ENCODE measurements at regions not wholly inside any gene's neighbourhood (a gene's known extent, or its start where the extent isn't known, plus 50 kb on each side); places are given as distances from the start of the nearest gene placed in this dataset.
A peak's percentile ranks its signal among the peaks of the same experiment; 100 is the strongest.
"Not testable (repeated sequence)": the region's sequence is repeated elsewhere in the genome, so short reads cannot be mapped to it uniquely, and the experiment has no call there.

DNA sequence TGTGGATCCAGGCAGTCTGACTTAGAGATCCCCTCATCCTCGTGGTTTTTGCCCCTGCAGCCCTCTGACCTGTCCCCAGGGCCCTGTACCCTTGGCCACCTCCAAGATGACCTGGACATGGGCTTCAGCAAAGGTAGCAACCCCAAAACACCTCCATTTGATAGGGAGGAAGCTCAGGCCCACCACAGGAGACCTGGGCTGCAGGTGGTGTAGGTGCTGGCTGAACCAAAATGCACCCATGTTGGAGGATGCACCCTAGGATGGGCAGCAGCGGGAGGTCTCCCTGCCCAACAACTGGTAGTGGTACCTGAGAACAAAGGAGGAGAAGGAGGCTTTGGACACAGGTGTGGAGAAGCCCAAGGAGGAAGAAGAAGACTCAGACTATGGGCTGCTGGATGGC lies 188.7 kb downstream of the ZNF716 start:
- H3K9me3 Mint-ChIP-seq, result peaks cover 0 to 28% (median 4%) of the 10 kb centered on the region in 9 donors
- POLR2A ChIA-PET, result no interaction called here
- no peaks in the 10 kb centered on the region for H3K27me3 Mint-ChIP-seq
- no peak overlapping the region for H3K4me3 Mint-ChIP-seq
- DNase-seq (no peak), ATAC-seq (no peak)
- no peaks in the 10 kb centered on the region for H3K4me1 Mint-ChIP-seq
- no peak overlapping the region for H3K27ac Mint-ChIP-seq
- H3K36me3 Mint-ChIP-seq, result no peaks in the 10 kb centered on the region

DNA sequence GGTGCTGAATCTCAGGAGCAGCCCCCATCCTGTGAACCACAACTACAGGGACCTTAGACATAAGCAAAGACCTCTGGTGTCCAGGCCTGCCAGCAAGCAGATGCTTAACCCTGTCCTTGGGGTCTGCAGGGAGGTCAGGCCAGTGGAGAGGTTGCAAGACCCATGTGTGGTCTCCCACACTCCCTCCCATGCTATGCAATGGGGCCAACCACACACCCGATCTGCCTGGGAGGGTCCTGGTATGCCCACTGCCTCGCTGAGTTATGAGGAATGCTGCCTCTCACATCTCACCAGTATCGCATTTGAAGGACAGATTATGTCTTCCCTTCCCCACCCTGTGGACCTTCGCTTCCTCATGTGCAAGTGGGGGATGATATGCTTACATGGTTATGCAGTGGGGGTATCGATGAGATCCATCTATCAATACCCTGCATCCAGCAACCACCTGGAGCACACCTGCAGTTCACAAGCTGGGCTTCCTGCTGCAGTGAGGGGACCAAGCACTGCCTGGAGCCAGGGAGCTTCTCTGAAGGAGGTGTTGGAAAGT lies 191.6 kb downstream of the ZNF716 start:
- Mint-ChIP-seq H3K36me3 (peaks cover 0 to 7% (median 0%) of the 10 kb centered on the region in 3 donors), H3K27ac (no peak overlapping the region), H3K4me3 (no peak overlapping the region), H3K4me1 (no peaks in the 10 kb centered on the region), H3K9me3 (peaks cover 0 to 43% (median 11%) of the 10 kb centered on the region in 9 donors), H3K27me3 (no peaks in the 10 kb centered on the region)
- ATAC-seq, result no peak
- peak in 1 of 10 donors; percentile 53 for DNase-seq
- POLR2A ChIA-PET, result no interaction called here

DNA sequence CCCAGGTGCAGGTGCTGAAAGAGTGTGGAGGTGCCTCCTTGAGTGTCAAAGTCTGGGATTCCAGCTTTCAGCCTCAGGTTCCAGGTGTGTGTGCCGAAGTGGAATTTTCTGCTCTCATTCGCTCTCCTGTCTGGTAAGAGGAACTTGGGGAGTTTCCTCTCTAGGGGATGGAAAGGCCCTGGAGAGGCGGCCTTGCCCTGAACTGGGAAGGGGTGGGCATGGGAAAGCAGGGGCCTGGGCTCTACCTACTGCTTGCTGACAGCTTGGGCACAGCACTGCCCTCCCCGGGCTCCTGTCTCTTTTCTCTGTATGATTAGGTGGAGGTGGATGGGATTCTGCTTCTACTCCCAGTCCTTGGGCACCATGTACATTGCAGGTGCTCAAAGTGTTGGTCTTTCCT lies 192.8 kb downstream of the ZNF716 start:
- H3K27ac Mint-ChIP-seq, result no peak overlapping the region
- no peak overlapping the region for H3K4me3 Mint-ChIP-seq
- DNase-seq (no peak), ATAC-seq (no peak)
- POLR2A ChIA-PET, result no interaction called here
- H3K27me3 Mint-ChIP-seq, result no peaks in the 10 kb centered on the region
- peaks cover 0 to 7% (median 0%) of the 10 kb centered on the region in 3 donors for H3K36me3 Mint-ChIP-seq
- no peaks in the 10 kb centered on the region for H3K4me1 Mint-ChIP-seq
- peaks cover 0 to 53% (median 18%) of the 10 kb centered on the region in 9 donors for H3K9me3 Mint-ChIP-seq

DNA sequence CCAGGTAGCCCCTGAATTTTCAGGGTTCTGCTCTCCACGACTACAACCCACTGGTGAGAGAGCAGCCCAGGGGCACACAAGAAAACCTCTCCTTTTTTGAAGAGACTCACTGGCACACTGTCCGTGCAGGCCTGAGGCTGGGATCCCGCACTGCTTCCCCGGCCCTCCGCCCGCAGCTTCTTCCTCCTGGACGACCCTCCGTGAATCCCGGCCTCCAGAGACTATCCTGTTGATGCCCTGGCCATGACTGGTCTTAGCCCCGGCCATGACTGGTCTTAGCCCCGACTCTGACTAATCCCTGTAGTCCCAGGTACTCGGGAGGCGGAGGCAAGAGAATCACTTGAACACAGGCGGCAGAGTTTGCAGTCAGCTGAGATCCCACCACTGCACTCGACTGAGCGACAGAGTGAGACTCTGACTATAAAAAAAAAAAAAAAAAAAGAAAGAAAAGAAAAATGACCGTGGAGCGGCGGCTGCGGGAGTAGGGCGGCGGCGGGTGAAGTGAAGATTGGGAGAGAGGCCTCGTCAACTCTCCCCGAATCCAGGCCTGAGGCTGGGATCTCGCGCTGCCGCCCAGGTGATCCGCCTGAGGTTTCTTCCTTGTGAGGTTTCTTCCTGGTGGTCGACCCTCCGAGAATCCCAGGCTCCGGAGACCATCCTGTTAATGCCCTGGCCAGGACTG lies 196.4 kb downstream of the ZNF716 start:
- Mint-ChIP-seq H3K27ac (no peak overlapping the region), H3K9me3 (peaks cover 4 to 66% (median 30%) of the 10 kb centered on the region in 9 donors), H3K4me1 (no peaks in the 10 kb centered on the region), H3K4me3 (no peak overlapping the region), H3K27me3 (no peaks in the 10 kb centered on the region), H3K36me3 (peaks cover 0 to 11% (median 3%) of the 10 kb centered on the region in 3 donors)
- DNase-seq (no peak), ATAC-seq (no peak)
- POLR2A ChIA-PET, result no interaction called here

DNA sequence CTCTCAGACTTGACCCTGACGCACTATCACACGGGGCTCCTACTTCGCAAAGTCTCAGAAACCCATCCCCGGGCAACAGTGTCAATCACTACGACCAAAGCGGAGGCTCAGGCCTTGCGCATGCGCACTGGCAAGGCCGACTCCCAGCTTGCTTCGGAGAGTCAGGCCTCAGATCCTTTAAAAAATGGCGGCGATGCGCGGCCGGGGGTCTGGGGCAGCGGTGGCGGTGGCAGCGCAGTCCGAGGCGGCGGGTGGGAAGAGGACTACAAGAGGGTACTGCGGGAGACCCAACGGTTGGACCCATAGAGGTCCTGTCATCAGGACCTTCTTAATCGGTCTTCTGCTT lies 196.9 kb downstream of the ZNF716 start:
- Mint-ChIP-seq H3K4me1 (no peaks in the 10 kb centered on the region), H3K27me3 (no peaks in the 10 kb centered on the region), H3K36me3 (peaks cover 0 to 11% (median 3%) of the 10 kb centered on the region in 3 donors), H3K9me3 (peaks cover 4 to 69% (median 30%) of the 10 kb centered on the region in 9 donors), H3K4me3 (no peak overlapping the region), H3K27ac (no peak overlapping the region)
- no peak for ATAC-seq
- DNase-seq, result no peak
- POLR2A ChIA-PET, result no interaction called here

DNA sequence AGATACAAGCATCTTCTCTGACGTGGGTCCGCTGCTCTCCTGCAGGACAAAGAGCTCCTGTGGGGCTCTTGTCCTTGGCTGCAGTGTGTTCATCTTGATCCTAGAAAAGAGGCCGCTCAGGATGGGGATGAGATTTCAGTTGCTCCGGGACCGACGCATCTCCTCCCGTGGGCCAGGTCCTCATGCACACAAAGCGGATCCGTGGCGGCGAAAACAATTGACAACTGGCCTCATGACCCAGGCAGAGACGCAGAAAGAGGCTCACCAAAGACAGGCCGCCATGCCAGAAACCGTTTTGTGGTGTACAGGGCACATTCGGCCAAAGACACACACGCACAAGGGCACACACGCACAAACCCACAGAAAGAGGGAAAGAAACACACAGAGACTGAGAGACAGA lies 200.4 kb downstream of the ZNF716 start:
- H3K4me1 Mint-ChIP-seq, H3K27ac Mint-ChIP-seq, POLR2A ChIA-PET, DNase-seq, H3K4me3 Mint-ChIP-seq, ATAC-seq, H3K27me3 Mint-ChIP-seq: not testable (repeated sequence)
- H3K9me3 Mint-ChIP-seq, result peaks cover 4 to 70% (median 36%) of the 10 kb centered on the region in 9 donors
- peaks cover 0 to 24% (median 3%) of the 10 kb centered on the region in 3 donors for H3K36me3 Mint-ChIP-seq

DNA sequence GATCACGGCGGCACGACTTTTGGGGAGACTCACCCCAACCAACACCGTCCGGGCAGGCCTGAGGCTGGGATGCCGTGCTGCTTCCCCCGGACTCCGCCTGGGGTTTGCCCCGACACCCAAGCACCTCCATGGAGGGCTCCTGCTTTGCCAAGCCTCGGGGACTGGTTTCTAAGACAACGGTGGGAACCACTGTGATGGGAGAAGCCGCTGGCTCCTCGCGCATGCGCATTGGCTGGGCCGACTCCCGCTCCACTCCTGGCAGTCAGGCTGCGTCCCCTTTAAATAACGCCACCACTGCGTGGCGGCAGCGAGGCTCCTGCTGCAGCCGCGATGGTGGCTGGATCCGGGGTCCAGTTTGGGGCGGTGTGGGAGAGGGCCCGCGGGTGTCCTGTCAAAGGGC lies 201.0 kb downstream of the ZNF716 start:
- DNase-seq, result peak in 1 of 10 donors; percentile 59
- Mint-ChIP-seq H3K9me3 (peaks cover 2 to 65% (median 31%) of the 10 kb centered on the region in 9 donors), H3K4me1 (peaks cover 0 to 2% (median 0%) of the 10 kb centered on the region in 4 donors), H3K4me3 (no peak overlapping the region), H3K27ac (no peak overlapping the region), H3K36me3 (peaks cover 0 to 18% (median 3%) of the 10 kb centered on the region in 3 donors), H3K27me3 (no peaks in the 10 kb centered on the region)
- no peak for ATAC-seq
- POLR2A ChIA-PET, result no interaction called here

DNA sequence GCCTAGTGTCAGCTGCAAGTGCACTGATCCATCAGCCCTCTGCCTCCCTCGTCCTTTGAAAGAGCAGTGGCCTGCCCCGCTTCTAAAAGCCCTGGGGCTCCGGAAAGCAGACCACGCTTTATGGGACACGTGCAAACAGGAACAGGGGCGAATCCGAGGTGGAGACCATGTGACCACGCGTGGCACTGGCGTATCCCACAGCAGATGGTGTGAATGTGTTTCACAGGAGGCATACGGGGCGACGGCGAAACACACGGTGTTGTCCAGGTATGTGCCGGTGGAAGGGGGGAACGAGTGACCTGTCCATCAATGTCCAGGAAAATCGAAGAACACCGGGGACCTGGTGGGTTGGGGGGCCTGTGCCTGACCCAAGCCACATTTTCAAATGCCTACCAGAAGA lies 201.6 kb downstream of the ZNF716 start:
- H3K27me3 Mint-ChIP-seq, H3K4me3 Mint-ChIP-seq, DNase-seq, POLR2A ChIA-PET, H3K4me1 Mint-ChIP-seq, H3K27ac Mint-ChIP-seq, ATAC-seq: not testable (repeated sequence)
- Mint-ChIP-seq H3K36me3 (peaks cover 0 to 18% (median 3%) of the 10 kb centered on the region in 3 donors), H3K9me3 (peaks cover 2 to 64% (median 31%) of the 10 kb centered on the region in 9 donors)

DNA sequence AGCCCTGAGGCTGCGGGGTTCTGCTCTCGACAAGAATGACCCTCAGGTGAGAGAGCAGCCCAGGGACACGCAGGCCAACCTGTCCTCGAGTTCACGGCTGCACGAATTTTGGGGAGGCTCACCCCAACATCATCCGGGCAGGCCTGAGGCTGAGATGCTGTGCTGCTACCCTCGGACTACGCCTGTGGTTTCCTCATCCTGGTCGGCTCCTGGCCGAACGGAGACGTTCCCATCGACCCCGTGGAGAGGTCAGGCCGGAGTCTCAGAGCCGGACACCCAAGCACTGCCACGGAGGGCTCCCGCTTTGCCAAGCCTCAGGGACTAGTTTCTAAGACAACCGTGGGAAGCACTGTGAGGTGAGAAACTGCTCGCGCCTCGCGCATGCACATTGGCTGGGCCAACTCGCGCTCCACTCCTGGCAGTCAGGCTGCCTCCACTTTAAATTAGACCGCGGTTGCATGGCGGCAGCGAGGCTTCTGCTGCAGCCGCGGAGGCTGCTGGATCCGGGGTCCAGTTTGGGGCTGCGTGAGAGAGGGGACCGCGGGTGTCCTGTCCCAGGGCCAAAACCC lies 203.4 kb downstream of the ZNF716 start:
- DNase-seq (peak in 1 of 10 donors; percentile 45), ATAC-seq (no peak)
- peaks cover 2 to 62% (median 24%) of the 10 kb centered on the region in 9 donors for H3K9me3 Mint-ChIP-seq
- POLR2A ChIA-PET, result no interaction called here
- H3K4me1 Mint-ChIP-seq, result peaks cover 0 to 2% (median 0%) of the 10 kb centered on the region in 4 donors
- H3K27ac Mint-ChIP-seq, result no peak overlapping the region
- H3K36me3 Mint-ChIP-seq, result peaks cover 0 to 18% (median 3%) of the 10 kb centered on the region in 3 donors
- no peak overlapping the region for H3K4me3 Mint-ChIP-seq
- no peaks in the 10 kb centered on the region for H3K27me3 Mint-ChIP-seq

DNA sequence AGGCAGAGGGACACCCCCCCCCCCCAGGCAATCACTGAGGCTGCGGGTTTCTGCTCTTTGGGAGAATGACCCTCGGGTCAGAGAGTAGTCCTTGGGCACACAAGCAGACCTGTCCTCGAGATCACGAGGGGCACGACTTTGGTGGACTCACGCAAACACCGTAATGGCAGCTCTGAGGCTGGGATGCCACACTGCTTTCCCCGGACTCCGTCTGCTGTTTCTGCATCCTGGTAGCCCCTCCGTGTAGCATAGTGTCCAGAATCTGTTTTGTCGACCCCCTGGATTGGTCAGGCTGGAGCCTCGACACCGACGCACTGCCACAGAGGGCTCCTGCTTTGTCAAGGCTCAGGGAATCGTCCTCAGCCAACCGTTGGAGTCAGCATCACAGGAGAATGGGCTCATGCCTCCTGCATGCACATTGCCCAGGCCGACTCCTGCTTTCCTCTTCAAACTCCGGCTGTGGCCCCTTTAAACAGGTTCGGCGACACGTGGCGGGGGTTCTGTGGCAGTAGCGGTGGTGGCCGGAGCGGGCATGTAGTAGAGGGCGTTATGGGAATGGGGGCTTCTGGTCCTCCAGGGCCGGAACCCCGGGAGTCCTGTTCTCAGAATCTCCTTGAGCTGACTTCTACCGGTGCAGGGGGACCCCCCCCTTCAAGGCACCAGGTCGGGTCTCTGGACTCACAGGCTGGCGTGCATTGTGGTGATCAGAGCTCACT lies 205.3 kb downstream of the ZNF716 start:
- POLR2A ChIA-PET, H3K27me3 Mint-ChIP-seq, H3K4me1 Mint-ChIP-seq, H3K27ac Mint-ChIP-seq, H3K4me3 Mint-ChIP-seq, ATAC-seq: not testable (repeated sequence)
- DNase-seq, result peak in 1 of 10 donors; percentile 58
- Mint-ChIP-seq H3K9me3 (peaks cover 5 to 66% (median 27%) of the 10 kb centered on the region in 9 donors), H3K36me3 (peaks cover 0 to 19% (median 3%) of the 10 kb centered on the region in 3 donors)

DNA sequence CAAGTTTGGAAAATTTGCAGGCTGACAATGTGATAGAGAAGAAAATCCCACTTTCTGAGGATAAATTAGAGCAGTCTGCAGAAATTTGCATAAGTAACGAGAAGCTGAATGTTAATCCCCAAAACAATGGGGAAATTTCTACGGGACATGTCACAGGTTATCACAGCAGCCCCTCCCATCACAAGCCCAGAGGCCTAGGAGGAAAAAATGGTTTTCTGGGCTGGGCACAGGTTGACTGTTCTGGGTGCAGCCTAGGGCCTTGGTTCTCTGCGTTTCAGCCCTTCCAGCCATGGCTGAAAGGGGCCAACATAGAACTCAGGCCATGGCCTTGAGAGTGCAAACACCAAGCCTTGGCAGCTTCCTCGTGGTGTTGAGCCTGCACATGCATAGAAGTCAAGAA lies 209.2 kb downstream of the ZNF716 start:
- H3K27me3 Mint-ChIP-seq, H3K27ac Mint-ChIP-seq, H3K4me1 Mint-ChIP-seq, H3K4me3 Mint-ChIP-seq, ATAC-seq, POLR2A ChIA-PET, DNase-seq: not testable (repeated sequence)
- Mint-ChIP-seq H3K9me3 (peaks cover 5 to 54% (median 24%) of the 10 kb centered on the region in 9 donors), H3K36me3 (peaks cover 0 to 10% (median 0%) of the 10 kb centered on the region in 3 donors)

DNA sequence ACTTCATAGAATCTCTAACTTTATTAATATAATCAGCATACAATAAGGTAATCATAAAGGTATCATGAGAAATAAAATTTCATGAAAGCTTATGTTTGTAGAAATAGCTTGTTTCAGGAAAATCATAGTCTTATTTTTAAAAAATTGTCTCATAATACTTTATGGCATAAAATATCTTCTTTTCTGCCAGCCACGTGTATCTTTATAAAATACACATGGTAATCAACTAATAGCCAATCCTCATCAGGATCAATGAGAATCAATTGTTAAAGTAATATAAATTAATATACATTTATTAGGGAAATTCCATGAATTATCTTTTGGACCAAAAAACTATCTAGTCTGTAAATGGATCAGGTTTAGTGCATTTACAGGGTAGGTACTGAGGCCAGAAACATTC lies 227.0 kb downstream of the ZNF716 start:
- ATAC-seq, H3K27me3 Mint-ChIP-seq, H3K27ac Mint-ChIP-seq, POLR2A ChIA-PET, H3K4me1 Mint-ChIP-seq, H3K4me3 Mint-ChIP-seq, DNase-seq, H3K36me3 Mint-ChIP-seq: not testable (repeated sequence)
- peaks cover 6 to 40% (median 16%) of the 10 kb centered on the region in 9 donors for H3K9me3 Mint-ChIP-seq

DNA sequence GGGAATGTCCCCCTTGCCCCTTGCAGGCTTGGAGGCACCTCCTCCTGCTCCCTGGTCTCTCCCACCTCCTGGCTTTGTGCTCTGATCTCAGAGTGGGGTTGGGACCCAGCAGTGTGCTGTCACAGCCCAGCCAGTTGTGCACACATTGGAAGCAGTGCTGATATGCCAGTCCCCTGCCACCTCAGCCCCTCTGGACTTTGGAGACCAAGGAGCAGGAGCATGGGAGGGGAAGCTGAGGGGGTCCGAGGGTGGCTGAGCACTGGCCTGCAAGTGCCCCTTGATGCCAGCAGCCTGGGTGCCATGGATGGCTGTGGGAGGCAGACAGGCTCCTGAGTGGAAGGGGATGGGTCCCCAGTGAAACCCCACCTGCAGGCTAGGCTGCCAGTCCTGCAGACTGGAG lies 235.4 kb downstream of the ZNF716 start:
- H3K36me3 Mint-ChIP-seq, result no peaks in the 10 kb centered on the region
- H3K9me3 Mint-ChIP-seq, result peaks cover 0 to 30% (median 9%) of the 10 kb centered on the region in 9 donors
- ATAC-seq, result no peak
- POLR2A ChIA-PET, result interaction anchor here (0.6 kb wide), 1 partner anchor 1567 kb away, joined by 6 read pairs; no protein-coding TSS in a partner anchor
- no peak overlapping the region for H3K4me3 Mint-ChIP-seq
- no peak for DNase-seq
- H3K27me3 Mint-ChIP-seq, result no peaks in the 10 kb centered on the region
- no peaks in the 10 kb centered on the region for H3K4me1 Mint-ChIP-seq
- H3K27ac Mint-ChIP-seq, result no peak overlapping the region

All from naive thymus-derived CD8-positive, alpha-beta T cell (primary cell).